ENCODE measurements at regions not wholly inside any gene's neighbourhood (a gene's known extent, or its start where the extent isn't known, plus 50 kb on each side); places are given as distances from the start of the nearest gene placed in this dataset.

DNA sequence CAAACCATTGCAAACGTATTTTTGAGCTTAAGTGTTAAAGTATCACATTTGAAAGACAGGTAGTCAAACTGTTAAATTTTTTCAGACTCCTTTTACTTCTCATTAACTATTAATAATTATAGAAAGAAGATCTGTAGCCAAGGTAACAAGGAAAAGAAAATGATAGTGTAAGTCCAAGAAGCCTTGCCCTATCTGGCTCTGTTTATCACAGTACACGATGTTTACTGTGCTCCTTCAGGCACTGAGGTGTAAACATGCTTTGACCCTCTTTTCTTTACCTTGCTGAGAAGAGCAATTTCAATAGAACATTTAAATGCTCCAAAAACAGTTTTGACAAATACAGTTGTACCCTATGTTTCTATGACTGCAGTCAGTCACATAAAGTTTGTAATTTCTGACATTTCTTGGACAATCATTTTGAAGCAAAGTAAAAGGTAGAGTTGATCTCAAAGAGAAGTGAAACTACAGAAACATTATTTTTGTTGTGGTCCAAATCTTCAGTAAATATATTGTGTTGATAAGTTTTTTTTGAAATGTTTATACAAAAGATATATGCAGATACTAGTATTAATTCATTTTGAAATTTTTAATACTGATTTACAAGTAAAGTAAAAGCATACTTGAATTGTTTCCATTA, 152.6 kb upstream of the KYNU start:
- TF ChIP-seq, protein P1, sequence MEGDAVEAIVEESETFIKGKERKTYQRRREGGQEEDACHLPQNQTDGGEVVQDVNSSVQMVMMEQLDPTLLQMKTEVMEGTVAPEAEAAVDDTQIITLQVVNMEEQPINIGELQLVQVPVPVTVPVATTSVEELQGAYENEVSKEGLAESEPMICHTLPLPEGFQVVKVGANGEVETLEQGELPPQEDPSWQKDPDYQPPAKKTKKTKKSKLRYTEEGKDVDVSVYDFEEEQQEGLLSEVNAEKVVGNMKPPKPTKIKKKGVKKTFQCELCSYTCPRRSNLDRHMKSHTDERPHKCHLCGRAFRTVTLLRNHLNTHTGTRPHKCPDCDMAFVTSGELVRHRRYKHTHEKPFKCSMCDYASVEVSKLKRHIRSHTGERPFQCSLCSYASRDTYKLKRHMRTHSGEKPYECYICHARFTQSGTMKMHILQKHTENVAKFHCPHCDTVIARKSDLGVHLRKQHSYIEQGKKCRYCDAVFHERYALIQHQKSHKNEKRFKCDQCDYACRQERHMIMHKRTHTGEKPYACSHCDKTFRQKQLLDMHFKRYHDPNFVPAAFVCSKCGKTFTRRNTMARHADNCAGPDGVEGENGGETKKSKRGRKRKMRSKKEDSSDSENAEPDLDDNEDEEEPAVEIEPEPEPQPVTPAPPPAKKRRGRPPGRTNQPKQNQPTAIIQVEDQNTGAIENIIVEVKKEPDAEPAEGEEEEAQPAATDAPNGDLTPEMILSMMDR (IDR thresholded peaks at IDR 0.05), result no peak
- TF ChIP-seq POLR2A (IDR thresholded peaks at IDR 0.05) (no peak), EP300 (IDR thresholded peaks at IDR 0.05) (no peak)

All from upper lobe of left lung (tissue), 4 donors.